ENCODE measurements at regions not wholly inside any gene's neighbourhood (a gene's known extent, or its start where the extent isn't known, plus 50 kb on each side); places are given as distances from the start of the nearest gene placed in this dataset.

GRCh38 chr15:66941108-66941711 lies 124.2 kb upstream of the SMAD3 start:
- Histone ChIP-seq H2BK5ac (ENCODE audit: low read depth, low read length, poor library complexity, severe bottlenecking) (no peak overlapping the region), H2BK120ac (ENCODE audit: low read depth, low read length) (no peak overlapping the region), H3K56ac (ENCODE audit: extremely low read depth, insufficient read depth, low read length) (no peak overlapping the region), H3K9me1 (ENCODE audit: insufficient read depth, low read length) (peaks cover 3% of the 10 kb centered on the region; the same call in 1 of the 2 replicates), H3K4me2 (ENCODE audit: low read depth, low read length) (no peak overlapping the region), H3K23ac (ENCODE audit: low read depth, low read length) (no peak overlapping the region), H3K27me3 (ENCODE audit: control insufficient read depth, insufficient read depth, low read length) (no peaks in the 10 kb centered on the region), H3K18ac (ENCODE audit: low read depth, low read length) (no peak overlapping the region), H3K4me3 (ENCODE audit: insufficient read depth, low read depth, low read length) (no peak overlapping the region), H3K4ac (ENCODE audit: low read depth, low read length) (no peak overlapping the region), H2AK5ac (ENCODE audit: low read depth, low read length) (peak overlapping the region; percentile 65; the same call in 1 of the 2 replicates), H3K79me1 (ENCODE audit: low read depth in 1 of 2, low read length in 2 of 2) (no peaks in the 10 kb centered on the region), H4K91ac (ENCODE audit: insufficient read depth, low read depth, low read length) (no peak overlapping the region), H4K8ac (ENCODE audit: low read depth in 2 of 2, low read length in 2 of 2) (no peak overlapping the region), H2BK15ac (ENCODE audit: low read depth, low read length) (no peak overlapping the region; the same call in 2 of the 3 replicates), H2BK20ac (ENCODE audit: low read depth, low read length) (no peak overlapping the region), H2AK9ac (replicated peaks; ENCODE audit: low read depth, low read length, poor library complexity) (no peak overlapping the region), H3K36me3 (ENCODE audit: control insufficient read depth, insufficient read depth, low read length) (no peaks in the 10 kb centered on the region), H2AFZ (replicated peaks; ENCODE audit: low read length, poor library complexity) (no peak overlapping the region), H3K27ac (ENCODE audit: insufficient read depth, low read length) (no peak overlapping the region), H3K9me3 (ENCODE audit: control insufficient read depth, insufficient read depth, low read length) (peaks cover 2% of the 10 kb centered on the region; the same call in 1 of the 2 replicates), H3K9ac (ENCODE audit: low read depth, low read length) (no peak overlapping the region), H3K14ac (replicated peaks; ENCODE audit: low read depth, low read length) (peak overlapping the region; percentile 4; the same call in 1 of the 2 replicates), H4K5ac (ENCODE audit: low read depth, low read length) (no peak overlapping the region), H3K4me1 (ENCODE audit: control insufficient read depth, insufficient read depth, low read length) (peaks cover 7% of the 10 kb centered on the region; the same call in 1 of the 2 replicates), H4K20me1 (ENCODE audit: insufficient read depth, low read length) (no peaks in the 10 kb centered on the region)
- intact Hi-C loops (cut with micrococcal nuclease) (loop anchor here (10.0 kb wide), 1 partner anchor 204 kb away; no protein-coding TSS in a partner anchor), dilution Hi-C loops (cut with HindIII; ENCODE audit: low sequenced_read_pairs, unreplicated experiment) (no loop called here), in situ Hi-C loops (cut with MboI; ENCODE audit: low sequenced_read_pairs) (loop anchor here (5.0 to 10.0 kb wide), 2 partner anchors 254 to 896 kb away; no protein-coding TSS in a partner anchor)
- TF ChIP-seq USF2 (IDR thresholded peaks at IDR 0.05; ENCODE audit: low read depth, low read length): no peak
- TF ChIP-seq SMC3 (IDR thresholded peaks at IDR 0.05; ENCODE audit: low read depth, low read length): no peak
- TF ChIP-seq MAFK (IDR thresholded peaks at IDR 0.05; ENCODE audit: low read depth, low read length): no peak
- TF ChIP-seq CEBPB (IDR thresholded peaks at IDR 0.05; ENCODE audit: low read depth, low read length): no peak
- TF ChIP-seq ELK1 (IDR thresholded peaks at IDR 0.05; ENCODE audit: borderline replicate concordance, low read depth, low read length): no peak
- no peak for TF ChIP-seq POLR2A (IDR thresholded peaks at IDR 0.05; ENCODE audit: low read depth, low read length)
- TF ChIP-seq NFE2L2 (IDR thresholded peaks at IDR 0.05; ENCODE audit: low read depth, low read length): no peak
- no peak for TF ChIP-seq MAZ (IDR thresholded peaks at IDR 0.05; ENCODE audit: borderline replicate concordance, low read depth, low read length)
- TF ChIP-seq CTCF (conservative IDR thresholded peaks at IDR 0.05; ENCODE audit: low read depth, low read length): no peak
- CTCF ChIA-PET: no interaction called here
- ATAC-seq (ENCODE audit: low read depth): no peak
- POLR2A ChIA-PET (ENCODE audit: unreplicated experiment): no interaction called here
- no peak for DNase-seq
- 72% methylated on average over 5 of the region's 16 CpGs; no CpG with 5 or more reads in 1 of the 2 experiments for WGBS, 2 experiments (ENCODE audit: extremely low coverage in 2 of 2, insufficient read length in 1 of 2)
- no TSS peak for BruUV-seq (replicated peaks)
